ENCODE measurements at regions not wholly inside any gene's neighbourhood (a gene's known extent, or its start where the extent isn't known, plus 50 kb on each side); places are given as distances from the start of the nearest gene placed in this dataset.

DNA sequence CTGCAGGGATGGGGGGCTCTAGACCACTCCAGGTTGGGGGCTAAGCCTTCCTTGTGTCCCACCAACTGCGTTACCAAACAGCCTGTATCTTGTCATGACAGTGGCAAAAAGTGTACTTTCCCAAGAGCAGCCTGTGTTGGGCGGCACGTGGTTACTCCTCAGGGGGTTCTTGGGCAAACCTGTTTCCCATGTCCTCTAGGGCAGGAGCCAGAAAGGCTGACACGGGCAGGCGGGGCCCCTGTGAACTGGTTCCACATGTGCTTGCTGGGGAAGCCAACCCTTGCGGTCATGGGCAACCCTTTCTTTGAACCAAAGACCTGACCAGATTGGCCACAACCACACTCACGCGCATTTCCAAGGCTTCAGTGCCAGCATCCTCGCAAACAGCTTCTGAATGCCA is 228.5 kb downstream of the RBFOX3 start:
- ATAC-seq = no peak
- Histone ChIP-seq H4K20me1 (ENCODE audit: insufficient read depth, low read length) (peaks cover 9% of the 10 kb centered on the region; the same call in 1 of the 2 replicates), H3K4me2 (ENCODE audit: low read depth, low read length) (no peak overlapping the region), H3K9me3 (ENCODE audit: low read length) (no peaks in the 10 kb centered on the region), H3K79me2 (ENCODE audit: insufficient read depth, low read length) (no peaks in the 10 kb centered on the region), H3K27ac (ENCODE audit: extremely low read length, insufficient read depth, low read length) (no peak overlapping the region), H3K27me3 (ENCODE audit: control insufficient read depth in 1 of 2, insufficient read depth in 2 of 2, low read length in 2 of 2) (peaks cover 28 to 80% of the 10 kb centered on the region in 2 experiments), H3K36me3 (replicated peaks in 1 of 2; ENCODE audit: control insufficient read depth in 1 of 2, insufficient read depth in 2 of 2, low read length in 2 of 2) (no peaks in the 10 kb centered on the region), H2AFZ (ENCODE audit: low read length) (no peak overlapping the region), H3K4me1 (ENCODE audit: insufficient read depth, low read length) (no peaks in the 10 kb centered on the region), H3K9ac (ENCODE audit: insufficient read depth, low read depth, low read length) (no peak overlapping the region), H3K4me3 (replicated peaks in 1 of 3; ENCODE audit: insufficient read depth in 1 of 3, low read depth in 2 of 3, low read length in 3 of 3) (no peak overlapping the region)
- ChIA-PET CTCF (ENCODE audit: low intra/inter-chr PET ratio, low total read pairs) (no interaction called here), POLR2A (no interaction called here)
- intact Hi-C loops (cut with micrococcal nuclease; ENCODE audit: unreplicated experiment) (no loop called here), in situ Hi-C loops (cut with HindIII; ENCODE audit: extremely low pct_ligation_motif_present, low pct_unique_long_range_greater_than_20kb) (no loop called here)
- DNase-seq (ENCODE audit: low spot score) = no peak
- TF ChIP-seq, protein P1, sequence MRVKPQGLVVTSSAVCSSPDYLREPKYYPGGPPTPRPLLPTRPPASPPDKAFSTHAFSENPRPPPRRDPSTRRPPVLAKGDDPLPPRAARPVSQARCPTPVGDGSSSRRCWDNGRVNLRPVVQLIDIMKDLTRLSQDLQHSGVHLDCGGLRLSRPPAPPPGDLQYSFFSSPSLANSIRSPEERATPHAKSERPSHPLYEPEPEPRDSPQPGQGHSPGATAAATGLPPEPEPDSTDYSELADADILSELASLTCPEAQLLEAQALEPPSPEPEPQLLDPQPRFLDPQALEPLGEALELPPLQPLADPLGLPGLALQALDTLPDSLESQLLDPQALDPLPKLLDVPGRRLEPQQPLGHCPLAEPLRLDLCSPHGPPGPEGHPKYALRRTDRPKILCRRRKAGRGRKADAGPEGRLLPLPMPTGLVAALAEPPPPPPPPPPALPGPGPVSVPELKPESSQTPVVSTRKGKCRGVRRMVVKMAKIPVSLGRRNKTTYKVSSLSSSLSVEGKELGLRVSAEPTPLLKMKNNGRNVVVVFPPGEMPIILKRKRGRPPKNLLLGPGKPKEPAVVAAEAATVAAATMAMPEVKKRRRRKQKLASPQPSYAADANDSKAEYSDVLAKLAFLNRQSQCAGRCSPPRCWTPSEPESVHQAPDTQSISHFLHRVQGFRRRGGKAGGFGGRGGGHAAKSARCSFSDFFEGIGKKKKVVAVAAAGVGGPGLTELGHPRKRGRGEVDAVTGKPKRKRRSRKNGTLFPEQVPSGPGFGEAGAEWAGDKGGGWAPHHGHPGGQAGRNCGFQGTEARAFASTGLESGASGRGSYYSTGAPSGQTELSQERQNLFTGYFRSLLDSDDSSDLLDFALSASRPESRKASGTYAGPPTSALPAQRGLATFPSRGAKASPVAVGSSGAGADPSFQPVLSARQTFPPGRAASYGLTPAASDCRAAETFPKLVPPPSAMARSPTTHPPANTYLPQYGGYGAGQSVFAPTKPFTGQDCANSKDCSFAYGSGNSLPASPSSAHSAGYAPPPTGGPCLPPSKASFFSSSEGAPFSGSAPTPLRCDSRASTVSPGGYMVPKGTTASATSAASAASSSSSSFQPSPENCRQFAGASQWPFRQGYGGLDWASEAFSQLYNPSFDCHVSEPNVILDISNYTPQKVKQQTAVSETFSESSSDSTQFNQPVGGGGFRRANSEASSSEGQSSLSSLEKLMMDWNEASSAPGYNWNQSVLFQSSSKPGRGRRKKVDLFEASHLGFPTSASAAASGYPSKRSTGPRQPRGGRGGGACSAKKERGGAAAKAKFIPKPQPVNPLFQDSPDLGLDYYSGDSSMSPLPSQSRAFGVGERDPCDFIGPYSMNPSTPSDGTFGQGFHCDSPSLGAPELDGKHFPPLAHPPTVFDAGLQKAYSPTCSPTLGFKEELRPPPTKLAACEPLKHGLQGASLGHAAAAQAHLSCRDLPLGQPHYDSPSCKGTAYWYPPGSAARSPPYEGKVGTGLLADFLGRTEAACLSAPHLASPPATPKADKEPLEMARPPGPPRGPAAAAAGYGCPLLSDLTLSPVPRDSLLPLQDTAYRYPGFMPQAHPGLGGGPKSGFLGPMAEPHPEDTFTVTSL (CRISPR knock-in tag; IDR thresholded peaks at IDR 0.05; ENCODE audit: borderline replicate concordance) = no peak
- TF ChIP-seq ZNF282 (IDR thresholded peaks at IDR 0.05; ENCODE audit: partially characterized antibody) (no peak), ZNF382 (CRISPR knock-in tag; IDR thresholded peaks at IDR 0.05; ENCODE audit: borderline replicate concordance) (no peak)
- no peak for FAIRE-seq
- 17% methylated on average over 1 of the region's 9 CpGs for WGBS (ENCODE audit: low lambda C conversion rate)
- no TSS peak for BruUV-seq (replicated peaks)

All from HepG2 (cell line).